Stimulated activated CD8-positive, alpha-beta memory T cell treated with anti-CD3 and anti-CD28 coated beads, Interleukin-15, amount 100 ng/mL, for 48 hours (primary cell): ENCODE measurements at regions not wholly inside any gene's neighbourhood (a gene's known extent, or its start where the extent isn't known, plus 50 kb on each side); places are given as distances from the start of the nearest gene placed in this dataset.
A peak's percentile ranks its signal among the peaks of the same experiment; 100 is the strongest.
"Not testable (repeated sequence)": the region's sequence is repeated elsewhere in the genome, so short reads cannot be mapped to it uniquely, and the experiment has no call there.

Source experiments
- DNase-seq, 2 donors: peaks; one replicate each; pipeline ENCODE4 v3.0.0-alpha.2; 2020; ENCODE audit warnings: low read depth in 2 of 2

DNA sequence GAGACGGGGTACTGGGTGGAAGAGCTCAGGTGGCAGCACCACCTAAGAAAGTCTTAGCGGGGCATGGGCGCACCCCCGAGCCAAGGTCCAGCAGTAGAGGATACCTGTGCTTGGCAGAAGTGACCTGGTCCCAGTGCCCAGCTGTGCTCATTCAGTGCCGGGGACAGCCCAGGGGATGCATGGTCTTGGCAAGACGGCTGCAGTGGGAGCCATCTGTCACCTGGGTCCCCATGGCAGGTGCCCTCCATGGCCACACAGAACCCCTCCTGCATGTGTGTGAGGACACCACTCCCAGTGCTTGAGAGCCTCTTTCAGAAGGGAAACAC, 664.7 kb downstream of the QKI start:
- no peak for DNase-seq

DNA sequence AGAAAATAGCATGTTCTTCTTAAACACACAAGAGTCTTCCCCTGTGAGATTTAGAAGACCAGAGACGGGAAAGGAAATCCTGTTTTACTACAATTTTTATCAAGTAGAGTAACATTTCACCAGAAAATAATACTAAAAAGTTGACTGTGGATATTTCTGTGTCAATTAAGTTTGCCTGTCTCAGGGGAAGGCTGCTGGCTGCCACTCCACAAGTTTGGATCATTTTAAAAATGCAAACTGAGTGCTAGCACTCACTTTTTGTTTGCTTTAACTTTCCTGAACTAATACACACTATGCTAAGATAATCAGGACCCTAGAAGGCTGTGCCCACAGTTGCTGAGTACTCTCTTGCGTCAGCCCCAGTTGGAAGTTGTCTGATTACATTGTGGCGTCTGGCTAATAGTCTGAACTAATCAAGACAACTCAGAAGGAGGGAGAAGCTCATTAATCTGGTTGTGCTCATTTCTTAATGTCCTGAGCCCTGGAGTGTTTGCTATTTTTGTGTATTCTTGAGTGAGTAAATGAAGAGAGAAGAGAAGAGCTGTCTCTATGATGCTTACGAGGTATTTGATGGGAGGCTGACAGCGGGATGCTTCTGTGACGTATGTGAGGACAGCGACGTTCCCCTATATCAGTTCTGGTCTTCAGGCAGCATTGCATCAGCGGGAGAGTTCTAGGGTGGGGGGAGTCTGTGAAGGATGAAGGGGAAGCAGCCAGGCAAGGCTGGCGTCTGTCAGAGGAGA, 664.2 kb downstream of the QKI start:
- DNase-seq = no peak

DNA sequence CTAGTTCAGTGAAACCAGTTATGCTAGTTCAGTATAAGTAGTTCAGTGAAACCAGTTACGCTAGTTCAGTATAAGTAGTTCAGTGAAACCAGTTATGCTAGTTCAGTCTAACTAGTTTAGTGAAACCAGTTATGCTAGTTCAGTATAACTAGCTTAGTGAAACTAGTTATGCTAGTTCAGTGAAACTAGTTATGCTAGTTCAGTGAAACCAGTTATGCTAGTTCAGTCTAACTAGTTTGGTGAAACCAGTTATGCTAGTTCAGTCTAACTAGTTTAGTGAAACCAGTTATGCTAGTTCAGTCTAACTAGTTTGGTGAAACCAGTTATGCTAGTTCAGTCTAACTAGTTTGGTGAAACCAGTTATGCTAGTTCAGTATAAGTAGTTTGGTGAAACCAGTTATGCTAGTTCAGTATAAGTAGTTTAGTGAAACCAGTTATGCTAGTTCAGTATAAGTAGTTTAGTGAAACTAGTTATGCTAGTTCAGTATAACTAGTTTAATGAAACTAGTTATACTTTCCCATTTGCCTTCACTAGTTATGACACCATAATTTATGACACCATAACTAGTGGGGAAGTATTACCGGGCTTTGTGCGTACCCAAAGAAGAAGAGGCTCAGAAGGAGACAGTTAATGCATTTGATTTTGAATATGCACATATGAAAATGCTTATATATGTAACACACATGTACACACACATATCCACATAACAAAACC, 662.5 kb downstream of the QKI start:
- DNase-seq = not testable (repeated sequence)

DNA sequence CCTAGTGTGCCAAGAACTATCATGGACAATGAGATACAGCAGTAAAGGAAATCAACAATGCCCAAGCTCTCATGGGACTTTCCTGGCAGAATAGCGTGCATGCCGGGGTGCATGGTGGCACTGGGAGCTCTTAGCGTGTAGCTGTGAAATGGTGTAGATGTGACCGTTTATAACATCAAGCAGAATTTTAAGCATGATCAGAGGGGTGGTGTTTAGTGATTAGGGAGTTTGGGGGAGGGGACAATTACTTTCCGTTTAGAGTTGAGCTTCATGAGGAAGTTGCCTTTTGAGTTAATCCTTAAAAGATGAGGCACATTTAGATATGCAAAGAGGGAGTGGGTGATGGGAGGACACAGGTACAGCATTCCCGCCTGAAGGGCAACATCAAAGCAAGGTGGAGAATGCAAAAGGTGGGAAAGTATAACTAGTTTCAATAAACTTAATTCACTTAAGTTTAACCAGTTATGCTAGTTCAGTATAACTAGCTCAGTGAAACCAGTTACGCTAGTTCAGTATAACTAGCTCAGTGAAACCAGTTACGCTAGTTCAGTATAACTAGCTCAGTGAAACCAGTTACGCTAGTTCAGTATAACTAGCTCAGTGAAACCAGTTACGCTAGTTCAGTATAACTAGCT, 661.6 kb downstream of the QKI start:
- no peak for DNase-seq

- DNase-seq = no peak
These were observed 657.7 kb downstream of the QKI start for GRCh38 chr6:164072240-164072666.

- DNase-seq = no peak
These were observed 655.0 kb downstream of the QKI start for GRCh38 chr6:164069350-164069990.

- no peak for DNase-seq
These were observed 654.0 kb downstream of the QKI start for GRCh38 chr6:164068527-164068926.

- DNase-seq = no peak
These were observed 652.2 kb downstream of the QKI start for GRCh38 chr6:164066766-164067165.

DNA sequence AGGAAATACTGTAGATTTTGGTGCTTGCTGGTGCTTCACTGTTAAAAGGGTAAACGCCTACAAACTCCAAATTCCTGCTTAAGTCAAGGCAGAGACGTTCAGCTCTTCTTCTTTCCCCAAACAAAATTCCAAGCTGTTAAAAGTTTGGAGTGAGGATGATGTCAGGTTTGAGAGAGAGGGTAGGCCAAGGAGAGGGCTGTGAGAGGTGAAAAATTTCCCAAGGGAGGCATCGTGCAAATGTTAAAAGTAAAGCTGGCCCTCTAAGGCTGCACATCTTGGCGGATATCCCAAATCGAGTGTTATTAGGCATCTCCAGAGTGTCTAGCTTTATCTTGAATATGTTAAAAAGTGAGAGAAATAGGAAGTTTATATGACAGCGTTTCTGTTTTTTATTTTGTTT, 651.8 kb downstream of the QKI start:
- no peak for DNase-seq

DNA sequence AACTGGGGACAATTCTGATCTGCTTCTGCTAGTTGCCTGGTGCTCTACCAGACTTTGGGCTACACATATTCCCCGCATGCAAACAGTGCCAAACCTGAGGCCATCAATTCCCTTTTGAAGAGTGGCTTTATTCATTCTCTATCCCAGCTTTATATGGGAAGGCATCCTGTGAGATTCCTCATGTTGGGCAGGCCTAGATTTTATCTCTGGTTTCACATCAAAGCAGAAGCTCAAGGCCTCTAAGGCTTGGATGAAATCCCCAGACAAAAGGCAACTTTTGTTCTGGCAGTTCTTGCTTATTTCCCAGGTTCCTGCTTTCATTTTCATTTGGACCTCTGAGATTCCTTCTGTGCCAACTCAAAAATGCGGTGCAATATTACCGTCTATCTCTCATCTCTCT, 648.8 kb downstream of the QKI start:
- no peak for DNase-seq

GRCh38 chr6:164062872-164063271, 648.4 kb downstream of the QKI start:
- DNase-seq = no peak

GRCh38 chr6:164057876-164058275, 643.4 kb downstream of the QKI start:
- no peak for DNase-seq

DNA sequence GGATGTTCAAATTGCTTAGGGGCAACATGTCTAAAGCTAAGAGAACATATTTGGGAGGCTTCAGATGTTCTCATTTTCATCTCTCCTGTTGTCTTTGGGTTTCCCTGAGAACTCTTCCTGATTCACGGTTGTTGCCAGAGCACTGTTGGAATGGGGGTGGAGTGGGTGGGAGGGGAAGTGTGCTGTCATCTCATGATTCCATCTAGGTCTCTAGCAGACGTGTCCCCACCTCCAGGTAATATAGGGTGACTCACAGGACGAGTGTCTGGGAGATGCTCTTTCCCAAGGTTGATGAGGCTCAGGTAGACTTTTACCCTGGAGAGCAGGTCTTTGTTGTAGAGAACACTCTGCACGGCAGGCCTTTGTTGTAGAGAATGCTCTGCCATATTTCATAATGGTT, 636.9 kb downstream of the QKI start:
- DNase-seq = no peak

DNA sequence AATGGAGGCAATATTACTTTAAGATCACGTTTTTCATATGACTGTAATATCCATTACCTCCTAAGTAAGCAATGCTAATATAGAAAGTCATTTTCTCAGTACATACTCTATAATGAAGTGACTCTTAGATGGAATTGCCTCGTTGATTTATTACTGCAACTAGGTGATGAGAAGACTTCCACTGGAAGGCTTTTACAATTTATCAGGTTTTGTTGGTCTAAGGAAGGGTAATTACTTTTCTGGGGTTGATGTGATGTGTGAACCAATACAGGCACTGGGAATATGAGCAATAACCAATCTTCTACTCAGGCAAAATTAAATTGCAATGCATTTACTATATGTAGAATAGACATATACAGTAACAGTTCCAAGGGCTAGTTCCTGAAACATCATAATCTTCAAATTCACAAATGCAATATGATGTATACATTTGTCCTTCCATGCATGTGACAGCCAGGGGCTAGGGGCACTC, 635.0 kb downstream of the QKI start:
- DNase-seq = no peak

DNA sequence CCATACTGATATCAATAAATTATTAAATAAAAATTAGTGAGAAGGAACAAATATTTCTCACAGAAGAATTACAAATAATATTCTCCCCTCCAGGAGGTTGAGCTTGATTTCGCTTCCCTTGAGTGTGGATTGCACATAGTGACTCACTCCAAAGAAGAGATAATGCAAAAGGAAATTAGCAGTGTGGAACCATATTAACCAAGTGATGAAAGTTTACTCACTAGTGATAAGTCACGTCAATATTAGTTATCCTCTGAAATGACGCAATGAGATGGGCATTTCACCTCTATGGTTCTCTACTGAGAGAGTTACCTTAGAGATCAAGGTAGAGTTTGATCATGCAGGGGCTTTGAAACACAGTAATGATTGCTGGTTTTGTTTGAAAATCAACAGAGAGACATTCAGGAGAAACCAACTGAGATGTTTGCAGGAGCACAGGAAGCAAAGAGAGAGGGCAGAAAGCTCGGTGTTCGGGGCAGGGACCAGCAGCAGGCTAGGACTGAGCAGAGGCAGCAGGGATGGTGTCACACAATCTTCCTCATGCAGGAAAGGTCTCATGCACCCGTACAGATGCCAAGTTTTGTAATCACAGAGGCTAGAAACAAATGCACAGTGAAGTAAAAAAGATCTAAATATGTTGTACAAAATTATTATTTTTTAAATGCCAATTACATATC, 634.5 kb downstream of the QKI start:
- no peak for DNase-seq

GRCh38 chr6:164045082-164045481, 630.6 kb downstream of the QKI start:
- DNase-seq = no peak

DNA sequence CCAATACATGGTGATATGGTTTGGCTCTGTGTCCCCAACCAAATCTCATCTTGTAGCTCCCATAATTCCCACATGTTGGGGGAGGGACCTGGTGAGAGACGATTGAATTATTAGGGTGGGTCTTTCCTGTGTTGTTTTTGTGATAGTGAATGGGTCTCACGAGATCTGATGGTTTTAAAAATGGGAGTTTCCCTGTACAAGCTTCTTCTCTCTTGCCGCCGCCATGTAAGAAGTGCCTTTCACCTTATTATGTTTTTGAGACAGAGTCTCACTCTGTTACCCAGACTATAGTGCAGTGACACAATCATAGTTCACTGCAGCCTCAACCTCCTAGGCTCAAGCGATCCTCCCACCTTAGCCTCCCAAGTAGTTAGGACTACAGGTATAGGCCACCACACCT, 629.1 kb downstream of the QKI start:
- not testable (repeated sequence) for DNase-seq

DNA sequence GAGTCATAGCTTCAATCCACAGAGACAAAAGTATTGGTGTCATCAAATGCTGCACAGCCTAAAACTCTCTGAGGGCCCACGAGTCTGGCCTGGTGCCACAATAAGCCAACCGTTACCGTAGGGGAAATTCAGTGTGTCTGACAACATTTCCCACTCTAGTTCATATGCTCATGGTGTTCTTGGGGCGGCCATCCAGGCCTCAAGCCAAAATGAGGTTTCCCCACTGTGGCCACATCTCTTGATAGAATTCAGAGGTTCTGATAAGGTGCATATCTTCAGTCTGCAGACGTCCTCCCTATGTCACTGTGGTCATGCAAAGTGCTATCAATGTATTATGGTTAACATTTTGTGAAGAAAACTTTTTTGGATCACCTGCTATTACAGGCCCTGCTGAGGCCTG, 627.7 kb downstream of the QKI start:
- no peak for DNase-seq

DNA sequence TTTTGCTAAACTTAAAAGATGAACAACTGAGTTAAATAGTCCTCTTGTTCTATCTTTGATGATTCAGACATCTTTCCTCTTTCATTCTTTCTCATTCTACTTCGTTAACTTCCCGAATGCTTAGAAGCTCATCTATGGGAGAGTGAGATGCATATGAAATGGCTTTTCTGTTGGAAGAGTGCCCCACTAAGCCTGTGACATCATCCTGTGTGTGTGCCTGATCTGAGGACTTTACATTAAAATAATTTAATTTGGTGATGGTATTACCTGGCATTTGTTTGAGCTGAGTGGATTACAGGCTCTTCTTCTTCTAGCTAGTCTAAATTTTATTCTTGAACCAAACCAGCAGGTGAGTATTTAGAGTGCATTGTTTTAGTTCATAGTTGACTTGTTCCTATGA, 626.5 kb downstream of the QKI start:
- no peak for DNase-seq

- DNase-seq = peak; percentile 4 to 23
These were observed 625.4 kb downstream of the QKI start for GRCh38 chr6:164039954-164040375.

DNA sequence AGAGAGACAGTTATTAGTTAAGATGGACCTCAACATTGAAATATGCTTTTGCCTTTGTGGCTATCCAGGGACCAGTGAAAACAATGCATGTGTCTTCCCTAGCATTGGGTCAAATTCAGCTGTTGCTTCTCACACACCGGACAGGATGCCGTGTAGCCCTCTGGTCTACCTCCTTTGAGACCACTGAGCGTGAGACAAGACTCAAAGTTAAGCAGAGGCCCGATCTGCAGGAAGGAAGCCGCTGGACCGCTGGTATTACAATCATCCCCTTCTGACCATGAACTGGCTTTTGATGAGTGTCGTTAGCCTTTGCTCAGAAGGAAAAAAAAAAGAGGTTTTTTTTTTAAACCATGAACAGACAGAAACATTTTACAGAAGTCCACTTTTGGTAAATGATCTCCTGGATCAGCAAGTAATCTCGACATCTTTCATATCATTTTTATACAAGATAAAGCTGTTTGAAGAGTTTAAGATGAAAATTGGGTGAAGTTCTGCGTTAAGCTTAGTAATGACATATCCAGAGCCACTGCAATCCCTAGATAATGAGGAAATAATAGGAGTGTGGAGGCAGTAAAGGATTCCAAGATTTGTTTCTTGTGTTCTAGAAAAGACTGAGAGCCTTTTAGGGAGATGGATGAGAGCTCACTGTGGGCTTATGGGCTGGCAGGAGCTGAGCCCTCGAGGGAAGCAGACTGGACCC, 622.8 kb downstream of the QKI start:
- no peak for DNase-seq
